ENCODE measurements at regions not wholly inside any gene's neighbourhood (a gene's known extent, or its start where the extent isn't known, plus 50 kb on each side); places are given as distances from the start of the nearest gene placed in this dataset.

DNA sequence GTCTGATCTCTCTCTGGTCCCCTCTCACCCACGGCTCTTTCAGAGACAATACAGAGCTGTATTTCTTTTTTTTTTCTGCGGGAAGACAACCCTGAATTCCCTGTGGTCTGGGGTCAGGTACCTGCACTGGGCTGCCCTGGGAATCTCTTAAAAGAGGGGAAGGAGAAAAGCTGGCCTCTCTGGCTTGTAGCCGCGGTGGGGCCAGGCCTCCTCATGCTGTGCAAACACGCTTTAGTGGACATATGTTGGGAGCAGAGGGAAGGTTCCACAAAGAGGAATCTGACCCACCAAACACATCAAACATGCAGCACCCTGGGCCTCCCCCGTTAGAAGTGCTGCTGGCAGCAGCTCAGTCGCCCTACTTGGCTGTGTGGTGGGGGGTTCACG is 143.7 kb upstream of the ZFHX3 start:
- no peak for DNase-seq (ENCODE audit: low spot score)
- no peaks in the 10 kb centered on the region for H3K4me1 ChIP-seq
- no peaks in the 10 kb centered on the region for H3K27me3 ChIP-seq
- H3K9me3 ChIP-seq: no peaks in the 10 kb centered on the region
- no peak overlapping the region for H3K4me3 ChIP-seq
- TF ChIP-seq CTCF (IDR thresholded peaks at IDR 0.05): no peak
- H3K27ac ChIP-seq: no peak overlapping the region
- no peaks in the 10 kb centered on the region for H3K36me3 ChIP-seq

- DNase-seq (ENCODE audit: low spot score): no peak
- Histone ChIP-seq H3K9me3 (no peaks in the 10 kb centered on the region), H3K27me3 (no peaks in the 10 kb centered on the region), H3K27ac (no peak overlapping the region), H3K4me1 (no peaks in the 10 kb centered on the region), H3K36me3 (no peaks in the 10 kb centered on the region), H3K4me3 (no peak overlapping the region)
- TF ChIP-seq CTCF (IDR thresholded peaks at IDR 0.05): no peak
Observed at GRCh38 chr16:73190688-73191659, 143.0 kb upstream of the ZFHX3 start.

GRCh38 chr16:73190256-73190655 is 142.3 kb upstream of the ZFHX3 start:
- no peak for TF ChIP-seq CTCF (IDR thresholded peaks at IDR 0.05)
- H3K4me3 ChIP-seq: no peak overlapping the region
- H3K9me3 ChIP-seq: no peaks in the 10 kb centered on the region
- H3K27ac ChIP-seq: no peak overlapping the region
- H3K27me3 ChIP-seq: no peaks in the 10 kb centered on the region
- DNase-seq (ENCODE audit: low spot score): no peak
- H3K4me1 ChIP-seq: no peaks in the 10 kb centered on the region
- H3K36me3 ChIP-seq: no peaks in the 10 kb centered on the region

GRCh38 chr16:73189136-73189535 is 141.2 kb upstream of the ZFHX3 start:
- no peaks in the 10 kb centered on the region for H3K27me3 ChIP-seq
- no peaks in the 10 kb centered on the region for H3K4me1 ChIP-seq
- DNase-seq (ENCODE audit: low spot score): no peak
- H3K4me3 ChIP-seq: no peak overlapping the region
- no peak for TF ChIP-seq CTCF (IDR thresholded peaks at IDR 0.05)
- no peaks in the 10 kb centered on the region for H3K36me3 ChIP-seq
- H3K9me3 ChIP-seq: no peaks in the 10 kb centered on the region
- no peak overlapping the region for H3K27ac ChIP-seq

DNA sequence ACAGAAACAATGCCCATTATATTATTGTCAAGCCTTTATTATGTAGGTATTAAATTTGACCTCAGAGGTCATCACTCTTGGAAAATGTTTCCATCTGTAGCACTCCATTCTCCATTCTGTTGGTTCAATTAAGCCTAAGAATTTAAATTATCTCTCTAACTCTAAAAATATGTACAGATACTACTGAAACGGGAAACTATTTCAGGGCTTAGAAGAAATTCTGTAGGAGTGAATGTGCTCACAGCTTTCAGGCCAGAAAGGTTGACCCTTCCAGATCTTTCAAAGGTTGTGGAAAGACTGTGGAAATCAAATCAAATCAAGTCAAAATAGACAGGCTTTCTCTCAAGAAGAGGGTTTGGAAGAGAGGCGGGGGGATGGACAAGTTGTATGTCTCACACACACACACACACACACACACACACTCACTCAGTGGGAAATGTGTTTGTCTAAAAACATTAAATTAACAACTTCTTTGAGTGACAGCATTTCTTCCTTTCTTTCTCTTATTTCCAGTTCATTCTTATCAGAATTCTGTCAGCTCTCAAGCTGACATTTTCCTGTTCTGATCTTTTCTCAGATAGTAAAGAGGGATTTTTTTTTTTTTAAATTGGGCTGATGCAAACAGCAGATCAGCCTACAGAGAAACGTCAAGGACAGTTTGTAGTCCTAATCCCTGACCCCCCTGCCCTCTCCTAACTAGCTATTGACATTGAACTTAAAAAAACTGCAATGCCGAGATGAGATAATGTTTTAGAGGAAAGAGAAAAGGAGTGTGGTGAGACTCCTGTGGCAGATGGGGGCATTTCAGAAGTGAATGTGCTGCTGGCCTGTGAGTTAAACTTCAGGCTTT is 139.0 kb upstream of the ZFHX3 start:
- Histone ChIP-seq H3K9me3 (no peaks in the 10 kb centered on the region), H3K27ac (no peak overlapping the region), H3K4me3 (no peak overlapping the region), H3K36me3 (no peaks in the 10 kb centered on the region), H3K4me1 (no peaks in the 10 kb centered on the region), H3K27me3 (no peaks in the 10 kb centered on the region)
- no peak for TF ChIP-seq CTCF (IDR thresholded peaks at IDR 0.05)
- DNase-seq (ENCODE audit: low spot score): no peak
